NCI-H524 treated with DMSO at 0.1 percent for 48 hours (cell line): ENCODE measurements at regions not wholly inside any gene's neighbourhood (a gene's known extent, or its start where the extent isn't known, plus 50 kb on each side); places are given as distances from the start of the nearest gene placed in this dataset.

Experiments
- DNase-seq: peaks from one replicate; lab custom pipeline; 2025; lab: John Stamatoyannopoulos, UW

DNA sequence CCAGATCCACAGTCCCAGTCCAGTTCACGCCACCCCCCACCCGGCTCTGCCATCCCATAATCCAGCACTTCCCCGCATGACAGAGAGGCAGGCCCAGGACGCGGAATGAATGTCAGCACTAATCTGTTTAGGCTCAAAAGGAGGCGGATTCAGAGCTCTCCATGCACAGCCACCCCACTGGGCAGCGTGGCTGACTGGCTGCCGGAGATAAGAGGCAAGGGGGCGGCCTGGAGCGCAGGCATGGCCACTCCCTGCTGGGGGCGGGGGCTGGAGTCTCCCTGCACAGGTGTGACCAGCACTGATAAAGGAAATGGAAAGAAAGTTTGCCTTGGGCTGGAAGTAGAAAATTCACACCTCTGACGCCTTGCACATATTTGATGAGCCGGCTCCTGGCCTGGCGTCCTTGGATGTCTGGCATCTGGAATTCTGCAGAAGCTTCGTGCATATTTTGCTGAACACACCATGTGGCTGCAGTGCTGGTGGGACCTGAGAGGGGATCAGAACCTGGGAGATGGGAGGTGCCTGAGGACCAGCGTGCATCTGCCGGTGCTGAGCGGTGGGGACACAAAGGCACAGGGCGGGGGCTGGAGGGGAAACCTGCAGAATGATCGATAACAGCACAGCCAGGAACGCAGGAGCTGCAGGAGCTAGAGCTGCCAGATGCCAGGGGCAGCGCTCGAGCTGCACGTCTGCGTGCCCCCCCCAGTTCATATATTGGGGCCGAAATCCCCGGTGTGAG, 344.4 kb downstream of the CTTN start:
- no peak for DNase-seq

DNA sequence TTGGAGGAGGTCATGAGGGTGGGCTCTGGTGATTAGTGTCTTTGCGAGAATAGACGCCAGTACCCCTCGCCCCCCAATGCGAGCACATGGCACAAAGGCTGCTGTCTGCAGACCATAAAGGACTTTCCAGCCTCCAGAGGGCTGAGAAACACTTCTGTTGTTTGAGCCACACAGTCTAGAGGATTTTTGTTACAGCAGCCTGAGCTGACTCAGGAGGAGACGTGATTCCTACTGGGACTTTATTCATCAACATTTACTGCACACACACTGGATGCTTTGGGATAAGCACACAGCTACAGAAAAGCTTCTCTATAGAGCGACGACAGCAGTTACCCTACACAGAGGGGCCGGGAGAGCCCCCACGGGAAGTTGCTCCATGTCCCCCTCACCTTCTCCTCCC, 345.0 kb downstream of the CTTN start:
- no peak for DNase-seq

DNA sequence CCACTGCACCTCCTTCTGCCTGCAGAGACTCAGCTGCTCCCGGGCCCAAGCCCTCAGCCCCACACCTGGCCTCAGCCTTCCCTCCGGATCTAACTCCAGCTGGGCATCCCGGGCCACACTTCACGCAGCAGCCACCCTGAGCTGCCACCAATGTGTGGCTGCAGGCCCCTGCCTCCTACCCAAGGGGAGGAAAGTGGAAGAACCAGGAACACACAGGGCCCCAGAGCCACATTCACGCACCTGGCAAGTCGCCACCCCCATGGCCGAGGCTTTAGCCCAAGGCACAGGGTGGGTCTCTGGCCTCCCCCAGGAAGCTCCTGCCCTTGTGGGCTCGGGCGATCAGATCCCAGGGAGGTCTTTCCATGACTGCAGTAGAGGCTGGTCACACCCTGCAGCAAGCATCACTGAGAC, 345.6 kb downstream of the CTTN start:
- no peak for DNase-seq

DNA sequence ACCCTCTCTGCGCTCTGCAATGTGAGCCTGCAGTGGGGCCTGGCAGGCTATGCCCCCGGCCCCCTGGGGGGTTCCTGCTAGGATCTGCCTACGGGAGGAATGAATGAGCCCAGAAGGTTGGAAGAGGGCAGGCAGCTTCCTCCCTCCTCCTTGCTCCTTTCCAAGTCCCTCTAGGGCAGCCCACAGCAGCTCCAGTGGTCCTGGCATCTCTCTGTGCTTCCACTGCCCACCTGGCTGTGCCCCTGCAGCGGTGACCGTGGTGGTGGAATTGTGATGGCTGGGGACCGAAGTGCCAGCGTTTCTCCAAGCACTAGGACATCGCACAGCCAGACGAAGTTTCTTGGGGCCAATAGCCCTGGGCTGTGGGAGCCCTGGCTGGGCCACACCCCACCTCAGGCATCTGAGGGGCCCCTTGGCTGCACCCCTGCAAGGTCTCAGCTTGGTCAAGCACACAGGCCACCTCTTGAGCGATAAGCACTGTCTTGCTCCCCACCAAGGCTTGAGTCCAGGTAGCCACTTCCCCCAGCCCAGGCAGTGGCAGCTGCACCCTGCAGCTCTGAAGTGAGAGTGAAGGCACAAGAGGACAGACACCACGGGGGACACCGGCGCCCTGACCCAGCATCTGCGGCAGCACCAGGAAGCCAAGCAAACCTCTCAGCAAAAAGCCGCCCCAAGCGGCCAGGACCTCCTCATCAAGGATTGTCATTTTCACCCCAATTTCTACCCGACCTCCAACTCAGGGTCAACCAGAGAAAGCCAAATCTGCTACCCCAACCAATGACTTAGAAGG, 346.3 kb downstream of the CTTN start:
- no peak for DNase-seq

DNA sequence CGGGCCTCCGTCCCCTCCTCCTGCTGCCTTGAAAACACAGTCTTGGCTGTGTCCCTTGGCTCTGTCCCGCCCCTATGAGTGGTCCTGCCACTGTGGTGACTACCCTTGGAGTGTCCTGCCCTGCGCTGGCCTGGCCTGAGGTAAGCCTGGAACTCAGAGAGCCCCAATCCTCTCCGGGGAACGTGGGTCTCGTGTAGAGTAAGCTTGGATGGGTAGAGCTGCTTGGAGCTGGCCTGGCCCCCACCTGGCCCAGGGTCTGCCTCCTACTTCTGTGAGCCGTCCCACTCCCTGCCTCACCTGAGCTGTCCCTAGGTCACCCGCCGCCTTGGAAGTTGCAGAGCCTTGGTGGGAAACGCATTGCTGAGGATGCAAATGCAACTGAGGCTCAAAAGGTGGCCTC, 347.1 kb downstream of the CTTN start:
- DNase-seq: no peak

DNA sequence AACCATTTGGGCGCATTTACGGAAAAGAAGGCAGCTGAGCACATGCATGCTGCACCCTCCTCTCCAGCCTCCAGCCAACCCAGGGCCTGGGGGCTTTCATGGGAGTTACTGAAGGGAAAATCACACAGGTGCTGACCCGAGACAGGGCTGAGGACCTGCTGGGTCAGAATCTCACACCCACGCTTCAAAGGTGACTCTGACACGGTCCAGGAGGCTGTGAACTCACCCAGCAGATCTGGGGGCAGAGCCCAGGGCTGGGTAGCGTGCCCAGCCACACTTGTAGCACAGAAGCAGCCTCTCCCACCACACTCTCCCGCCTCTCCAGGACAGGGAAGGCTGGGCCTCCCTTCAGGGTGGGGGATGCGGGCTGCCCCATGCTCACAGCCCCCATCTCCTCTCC, 347.6 kb downstream of the CTTN start:
- DNase-seq: no peak

DNA sequence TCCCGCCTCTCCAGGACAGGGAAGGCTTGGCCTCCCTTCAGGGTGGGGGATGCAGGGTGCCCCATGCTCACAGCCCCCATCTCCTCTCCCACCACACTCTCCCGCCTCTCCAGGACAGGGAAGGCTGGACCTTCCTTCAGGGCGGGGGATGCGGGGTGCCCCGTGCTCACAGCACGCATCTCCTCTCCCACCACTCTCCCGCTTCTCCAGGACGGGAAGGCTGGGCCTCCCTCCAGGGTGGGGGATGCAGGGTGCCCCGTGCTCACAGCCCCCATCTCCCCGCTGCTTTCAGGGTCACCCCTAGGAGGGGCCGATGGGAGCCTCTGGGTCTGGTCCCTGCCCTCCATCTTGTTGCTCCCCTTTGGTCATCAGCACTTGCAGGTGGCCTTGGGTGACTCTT, 348.0 kb downstream of the CTTN start:
- DNase-seq: no peak

DNA sequence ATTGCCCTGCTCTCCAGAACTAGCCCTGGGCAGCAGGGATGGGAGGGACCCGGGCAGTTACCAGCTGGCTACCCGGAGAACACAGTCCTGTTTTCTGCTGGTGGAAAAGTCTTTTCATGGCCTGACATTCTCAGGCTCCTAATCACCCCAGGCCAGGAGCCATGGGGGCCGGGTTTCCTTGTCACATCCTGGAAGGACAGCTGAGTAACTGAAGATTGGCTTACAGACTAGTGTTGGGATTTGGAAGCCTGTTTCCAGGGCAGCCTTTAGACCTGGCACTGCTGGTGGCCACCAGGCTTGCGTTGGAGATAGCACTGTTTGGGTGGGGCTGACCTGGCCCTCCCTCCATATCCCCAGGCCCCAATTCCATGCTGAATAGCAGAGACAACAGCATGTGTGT, 349.0 kb downstream of the CTTN start:
- DNase-seq: no peak

DNA sequence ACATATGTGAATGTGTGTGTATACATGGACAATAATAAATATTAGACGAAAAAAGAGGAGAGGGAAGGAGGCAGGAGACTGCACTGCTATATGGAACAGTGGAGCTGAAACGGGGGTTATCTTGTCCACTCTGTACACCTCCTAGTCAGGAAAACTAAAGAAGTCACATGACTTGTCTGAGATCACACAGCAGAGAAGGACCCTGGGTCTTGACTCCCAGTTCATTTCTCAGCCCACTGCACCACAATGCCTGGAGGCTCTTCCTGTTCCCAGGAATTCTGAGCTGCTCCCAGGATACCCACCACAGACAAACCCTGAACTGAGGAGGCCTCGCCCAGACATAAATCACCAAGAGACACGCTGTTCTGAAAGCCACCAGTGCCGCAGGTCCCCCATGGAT, 349.6 kb downstream of the CTTN start:
- no peak for DNase-seq

DNA sequence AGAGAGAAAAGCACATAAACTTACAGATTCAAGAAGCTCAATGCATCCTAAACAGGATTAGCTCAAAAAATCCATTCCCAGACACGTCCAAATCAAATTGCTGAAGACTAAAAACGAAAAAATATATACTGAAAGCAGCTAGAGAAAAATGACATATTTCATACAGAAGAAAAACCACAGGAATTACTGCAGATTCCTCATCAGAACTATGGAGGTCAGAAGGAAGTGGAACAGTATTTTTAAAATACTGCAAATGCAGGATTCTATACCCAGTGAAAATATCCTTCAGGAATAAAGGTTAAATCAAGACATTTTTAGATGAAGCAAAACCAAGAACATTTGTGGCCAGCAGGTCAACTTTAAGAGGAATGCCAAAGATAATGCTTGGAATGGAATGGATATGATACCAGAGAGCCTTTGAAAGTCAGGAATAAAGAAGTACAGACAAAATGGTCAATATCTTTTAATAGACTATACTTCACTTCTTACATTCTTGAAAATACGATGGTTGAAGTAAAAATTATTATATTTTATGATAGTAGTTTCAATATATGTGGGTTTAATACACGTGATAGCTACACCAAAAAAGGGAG, 352.9 kb downstream of the CTTN start:
- no peak for DNase-seq

DNA sequence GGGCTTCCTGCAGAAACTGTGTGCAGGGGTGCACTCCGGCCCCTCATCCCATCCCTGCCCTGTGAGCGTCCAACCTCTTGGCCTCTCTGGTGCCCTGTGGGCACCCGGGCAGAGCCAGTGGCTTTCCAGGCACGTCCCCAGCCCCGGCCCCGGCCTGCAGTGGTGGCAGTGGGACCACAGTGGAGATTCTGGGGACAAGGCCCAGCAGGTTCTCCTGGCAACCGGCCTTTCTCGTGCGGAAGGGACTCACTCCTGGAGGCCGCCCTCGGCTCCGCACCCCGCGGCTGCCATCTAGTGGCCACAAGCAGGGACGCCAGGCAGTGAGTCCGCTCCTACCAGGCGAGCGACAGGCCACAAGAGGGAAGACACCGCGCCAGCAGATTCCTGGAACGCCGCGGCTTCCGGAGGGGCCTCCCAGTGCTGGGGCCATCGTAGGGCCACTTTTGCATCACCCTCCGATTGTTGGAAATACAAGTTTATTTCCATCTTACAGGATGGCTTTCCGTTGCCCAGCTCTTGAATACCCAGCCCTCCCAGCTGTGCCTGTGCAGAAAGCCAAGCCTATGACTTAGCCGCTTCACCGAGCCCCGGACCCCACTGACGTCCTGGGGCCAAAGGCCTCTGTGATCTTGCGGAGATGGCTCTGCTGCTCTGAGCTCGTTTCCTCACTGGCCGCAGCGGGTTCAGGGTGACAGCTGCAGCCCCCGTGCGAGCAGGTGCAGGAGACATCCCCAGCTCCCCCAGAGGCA, 357.3 kb downstream of the CTTN start:
- peak; percentile 3 for DNase-seq

DNA sequence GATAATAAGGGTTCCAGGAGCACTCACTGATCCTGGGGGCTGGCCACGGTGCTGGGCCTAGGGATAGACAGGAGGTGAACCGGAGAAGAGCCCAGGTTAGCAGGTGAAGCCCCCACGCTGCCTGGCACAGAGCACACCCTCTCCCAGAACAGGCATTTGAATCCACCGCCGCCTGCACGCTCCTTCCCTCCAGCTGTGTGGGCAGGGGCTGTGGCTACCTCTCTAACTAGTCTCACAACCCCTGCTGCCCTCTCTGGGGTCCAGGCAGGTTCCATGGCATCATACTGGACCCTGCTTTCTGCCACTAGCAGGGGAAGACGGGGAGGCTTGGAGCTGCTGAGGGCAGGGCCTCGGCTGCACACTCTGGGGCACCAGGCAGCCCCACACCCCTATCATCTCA, 358.0 kb downstream of the CTTN start:
- no peak for DNase-seq

DNA sequence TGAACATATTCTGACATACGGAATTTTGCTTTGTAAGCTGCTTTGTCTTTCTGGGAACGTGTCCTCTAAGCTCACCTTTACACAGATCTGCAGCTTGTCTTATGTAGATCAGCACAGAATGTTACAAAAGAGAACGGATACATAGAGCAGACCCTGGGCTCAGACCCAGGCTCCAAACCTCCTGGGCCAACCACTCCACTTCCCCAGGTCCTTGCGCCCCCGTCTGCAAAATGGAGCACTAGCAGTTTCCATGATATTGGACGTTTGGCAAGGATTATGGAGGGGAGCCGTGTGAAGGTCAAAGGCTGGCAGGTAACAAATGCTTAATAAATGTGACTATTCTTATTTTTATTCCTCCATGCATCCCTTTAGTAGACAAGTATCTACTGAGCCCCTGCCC, 358.4 kb downstream of the CTTN start:
- no peak for DNase-seq

DNA sequence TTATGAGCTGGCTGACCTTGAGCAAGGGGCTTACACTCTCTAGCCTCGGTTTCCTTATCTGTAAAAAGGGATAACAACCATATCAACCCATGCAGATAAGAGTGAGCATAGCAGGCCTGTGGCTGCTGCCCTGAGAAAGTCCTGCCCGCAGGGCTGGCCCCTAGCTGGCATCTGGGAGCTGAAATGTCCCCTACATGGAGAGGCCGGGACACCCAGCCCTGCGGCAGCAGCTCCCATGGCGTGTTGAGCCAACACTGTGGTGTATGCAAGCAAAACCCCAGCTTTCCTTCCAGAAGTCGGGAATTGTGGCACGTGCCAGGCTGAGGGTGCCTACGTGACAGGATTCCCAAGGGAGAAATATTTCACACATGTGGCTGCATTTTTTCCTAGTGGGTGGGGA, 358.9 kb downstream of the CTTN start:
- no peak for DNase-seq

DNA sequence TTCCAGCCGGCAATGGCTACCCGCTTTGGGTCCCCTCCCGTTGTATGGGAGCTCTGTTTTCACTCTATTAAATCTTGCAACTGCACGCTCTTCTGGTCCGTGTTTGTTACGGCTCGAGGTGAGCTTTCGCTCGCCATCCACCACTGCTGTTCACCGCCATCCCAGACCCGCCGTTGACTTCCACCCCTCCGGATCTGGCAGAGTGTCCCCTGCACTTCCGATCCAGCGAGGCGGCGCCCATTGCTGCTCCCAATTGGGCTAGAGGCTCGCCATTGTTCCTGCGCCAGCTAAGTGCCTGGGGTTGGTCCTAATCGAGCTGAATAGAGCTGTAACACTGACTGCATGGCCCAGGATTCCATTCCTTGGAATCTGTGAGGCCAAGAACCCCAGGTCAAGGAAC, 359.9 kb downstream of the CTTN start:
- no peak for DNase-seq

DNA sequence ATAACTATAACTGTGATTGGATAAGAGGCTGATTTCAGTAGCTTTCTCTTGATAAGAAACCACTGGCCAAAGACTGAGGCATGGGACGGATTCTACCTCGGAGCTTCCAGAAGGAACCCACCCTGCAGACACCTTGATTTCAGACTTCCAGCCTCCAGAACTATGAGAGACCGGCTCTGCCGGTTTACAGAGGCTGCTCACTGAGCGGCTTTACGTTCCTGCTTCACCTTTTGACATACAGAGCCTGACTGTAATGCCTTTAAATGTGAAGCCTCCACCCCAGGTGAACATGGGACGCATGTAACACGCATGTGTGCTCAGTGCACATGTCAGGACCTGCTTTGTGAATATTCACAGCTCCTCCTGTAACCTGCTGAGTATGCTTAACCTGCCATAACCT, 361.5 kb downstream of the CTTN start:
- DNase-seq: no peak

DNA sequence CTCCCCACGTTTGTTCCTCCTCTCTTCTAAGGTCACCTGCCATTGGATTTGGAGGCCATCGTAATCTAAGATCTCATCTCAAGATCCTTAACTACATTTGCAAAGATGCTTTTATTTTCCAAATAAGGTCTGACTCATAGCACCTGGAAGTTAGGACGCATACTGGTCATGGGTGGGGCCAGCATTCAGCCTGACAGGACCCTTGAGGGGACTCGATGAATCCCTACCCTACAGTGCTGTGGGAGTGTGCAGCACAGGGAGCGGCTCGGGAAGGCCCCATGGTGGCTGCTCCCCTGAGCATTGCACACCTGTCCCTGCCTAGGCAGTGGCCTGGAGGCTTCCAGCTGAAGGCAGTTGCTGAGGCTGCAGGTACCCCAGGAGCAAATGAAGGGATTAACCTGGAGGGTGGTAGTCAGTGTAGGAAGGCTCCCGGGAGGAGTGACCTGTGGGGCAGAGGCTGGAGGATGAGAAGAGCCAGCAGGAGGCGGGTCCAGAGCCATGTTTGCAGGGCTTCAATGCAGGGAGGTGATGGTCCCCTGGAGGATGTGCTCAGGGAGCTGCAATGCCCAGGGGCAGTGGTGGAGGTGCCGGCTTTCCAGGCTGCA, 362.2 kb downstream of the CTTN start:
- DNase-seq: no peak

DNA sequence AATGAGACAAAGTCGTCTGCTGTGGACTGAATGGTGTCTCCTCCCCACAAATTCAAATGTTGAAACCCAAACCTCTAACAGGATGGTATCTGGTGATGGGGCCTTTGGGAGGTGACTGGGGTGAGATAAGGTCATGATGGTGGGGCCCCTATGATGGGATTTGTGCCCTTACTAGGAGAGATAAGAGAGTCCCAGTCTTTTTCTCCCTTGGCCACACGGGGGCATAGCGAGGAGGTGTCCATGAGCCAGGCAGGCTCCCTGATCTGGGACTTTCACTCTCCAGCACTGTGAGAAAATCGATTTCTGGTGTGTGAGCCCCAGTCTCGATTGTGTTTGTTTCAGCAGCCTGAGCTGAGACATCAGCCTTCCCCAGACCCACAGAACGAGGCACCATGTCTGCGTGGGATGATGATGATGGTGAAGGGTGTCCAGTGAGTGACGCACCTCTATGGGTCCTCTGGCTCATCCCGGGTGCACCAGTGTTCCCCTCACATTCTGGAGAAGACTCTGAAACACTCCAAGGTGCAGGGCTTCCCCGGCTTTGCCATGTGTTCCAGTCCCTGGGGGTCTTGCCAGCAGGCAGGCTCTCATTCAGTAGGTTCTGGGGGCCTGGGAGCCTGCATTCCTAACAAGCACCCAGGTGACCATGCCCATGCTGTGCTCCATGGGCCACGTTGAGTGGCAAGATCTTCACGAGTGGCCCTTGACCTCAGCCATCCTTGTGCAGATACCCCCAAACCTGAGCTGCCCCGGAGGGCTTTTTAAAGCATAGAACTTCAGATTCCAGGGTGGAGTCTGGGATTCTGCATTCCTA, 363.0 kb downstream of the CTTN start:
- no peak for DNase-seq

DNA sequence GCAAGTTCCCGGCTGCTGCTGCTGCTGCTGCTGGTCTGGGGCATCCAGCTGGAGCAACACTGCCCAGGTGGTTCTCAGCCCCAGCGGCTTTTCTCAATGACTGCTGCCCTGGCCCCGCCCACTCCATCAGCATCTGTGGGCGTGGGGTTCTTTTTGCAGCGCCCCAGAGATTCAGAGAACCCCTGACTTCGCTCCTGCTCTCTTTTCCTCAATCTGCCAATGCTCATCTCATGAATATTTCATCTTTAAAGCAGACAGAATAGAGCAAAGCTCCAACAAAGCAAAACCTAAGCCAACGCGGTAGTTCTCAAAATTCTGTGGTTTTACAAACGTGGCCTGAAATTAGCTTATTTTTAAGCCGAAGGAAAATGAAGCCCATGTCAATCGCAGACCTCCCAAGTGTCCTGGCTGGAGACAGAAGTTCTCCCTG, 363.6 kb downstream of the CTTN start:
- no peak for DNase-seq

DNA sequence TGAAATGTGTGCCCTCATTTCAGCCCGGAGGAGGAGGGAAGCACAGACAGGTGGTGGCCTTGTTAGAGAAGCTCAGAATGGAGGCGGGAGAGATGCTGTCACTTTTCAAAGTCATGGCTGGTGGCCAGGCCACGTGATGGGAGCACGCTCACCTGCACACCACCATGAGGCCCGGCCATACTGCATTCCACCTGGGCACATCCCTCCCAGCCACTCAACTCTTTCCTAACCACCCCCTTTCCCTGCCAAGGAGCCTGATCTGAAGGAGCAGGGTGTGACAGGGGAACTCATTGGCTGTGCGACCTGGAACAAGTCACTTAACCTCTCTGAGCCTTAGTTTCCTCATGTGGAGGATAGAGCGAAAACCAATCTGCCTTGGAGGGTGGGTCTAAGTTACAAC, 364.5 kb downstream of the CTTN start:
- no peak for DNase-seq

DNA sequence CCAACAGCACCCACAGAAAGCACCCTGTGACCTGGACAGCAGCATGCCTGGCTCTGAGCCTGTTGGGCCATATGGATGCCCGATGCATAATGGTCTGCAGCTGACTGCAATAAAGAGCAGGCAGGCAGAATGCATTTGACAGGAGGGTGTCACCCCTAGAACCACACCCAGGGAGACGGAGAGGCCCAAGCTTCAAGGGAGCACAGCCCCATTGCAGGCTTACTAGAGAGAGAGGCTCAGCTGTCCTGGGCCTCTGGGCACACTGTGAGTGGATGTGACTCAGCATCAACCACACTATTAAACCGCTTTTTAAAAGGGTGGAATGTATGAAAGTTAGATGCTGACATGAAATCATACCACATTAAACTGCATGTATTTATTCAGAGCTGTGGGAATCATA, 365.3 kb downstream of the CTTN start:
- no peak for DNase-seq
